Neural progenitor cell (in vitro differentiated cells): ENCODE measurements at regions not wholly inside any gene's neighbourhood (a gene's known extent, or its start where the extent isn't known, plus 50 kb on each side); places are given as distances from the start of the nearest gene placed in this dataset.

Source experiments
- EZH2phosphoT487 ChIP-seq: fragments of 200-600 bp; sonication (generic); IDR thresholded peaks from 2 replicates; pipeline ENCODE4 v1.6.1; 2017; ENCODE audit warnings: antibody characterized with exemption
- TF ChIP-seq, protein P1 (sequence below): fragments of 200-600 bp; sonication (generic); IDR thresholded peaks from 2 replicates; pipeline ENCODE4 v1.5.1; 2017; ENCODE audit warnings: antibody characterized with exemption, mild to moderate bottlenecking

DNA sequence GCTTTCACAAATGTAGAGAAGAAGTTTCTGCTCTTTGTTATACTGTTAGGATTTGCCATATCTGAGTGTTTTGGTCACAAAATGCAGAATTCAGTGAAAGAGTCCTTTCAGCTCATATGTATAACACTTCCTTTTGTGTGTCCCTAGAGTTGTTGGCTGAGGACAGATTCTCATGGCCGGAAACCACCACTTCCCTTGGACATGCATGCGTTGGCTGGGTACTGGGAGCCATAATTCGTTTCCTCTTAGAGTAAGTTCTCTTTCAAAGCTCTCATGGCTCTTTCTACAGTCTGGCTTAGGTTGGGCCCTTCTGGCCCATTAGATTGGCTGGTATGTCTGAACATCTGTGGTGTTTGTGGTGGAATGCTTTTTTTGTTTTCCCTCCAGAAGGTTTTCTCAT, 298.5 kb downstream of the DIPK2A start:
- TF ChIP-seq, protein P1, sequence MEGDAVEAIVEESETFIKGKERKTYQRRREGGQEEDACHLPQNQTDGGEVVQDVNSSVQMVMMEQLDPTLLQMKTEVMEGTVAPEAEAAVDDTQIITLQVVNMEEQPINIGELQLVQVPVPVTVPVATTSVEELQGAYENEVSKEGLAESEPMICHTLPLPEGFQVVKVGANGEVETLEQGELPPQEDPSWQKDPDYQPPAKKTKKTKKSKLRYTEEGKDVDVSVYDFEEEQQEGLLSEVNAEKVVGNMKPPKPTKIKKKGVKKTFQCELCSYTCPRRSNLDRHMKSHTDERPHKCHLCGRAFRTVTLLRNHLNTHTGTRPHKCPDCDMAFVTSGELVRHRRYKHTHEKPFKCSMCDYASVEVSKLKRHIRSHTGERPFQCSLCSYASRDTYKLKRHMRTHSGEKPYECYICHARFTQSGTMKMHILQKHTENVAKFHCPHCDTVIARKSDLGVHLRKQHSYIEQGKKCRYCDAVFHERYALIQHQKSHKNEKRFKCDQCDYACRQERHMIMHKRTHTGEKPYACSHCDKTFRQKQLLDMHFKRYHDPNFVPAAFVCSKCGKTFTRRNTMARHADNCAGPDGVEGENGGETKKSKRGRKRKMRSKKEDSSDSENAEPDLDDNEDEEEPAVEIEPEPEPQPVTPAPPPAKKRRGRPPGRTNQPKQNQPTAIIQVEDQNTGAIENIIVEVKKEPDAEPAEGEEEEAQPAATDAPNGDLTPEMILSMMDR = no peak
- no peak for TF ChIP-seq EZH2phosphoT487
